ENCODE measurements at regions not wholly inside any gene's neighbourhood (a gene's known extent, or its start where the extent isn't known, plus 50 kb on each side); places are given as distances from the start of the nearest gene placed in this dataset.

DNA sequence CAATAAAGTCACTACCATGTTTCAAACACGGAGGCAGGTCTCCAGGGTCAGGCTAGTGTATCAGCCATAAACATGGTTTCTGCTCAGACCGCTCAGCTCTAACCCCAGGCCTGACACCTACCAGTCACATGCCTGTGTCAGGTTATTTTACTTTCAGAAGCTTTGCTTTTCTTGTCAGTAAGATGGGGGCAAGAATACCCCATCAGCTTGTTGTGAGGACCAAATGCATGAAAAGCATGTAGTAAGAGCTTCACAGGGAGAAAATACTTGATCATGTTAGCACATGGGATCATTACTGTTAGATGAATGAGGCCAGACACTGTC lies 65.2 kb upstream of the PIM1 start:
- TF ChIP-seq, protein P1, sequence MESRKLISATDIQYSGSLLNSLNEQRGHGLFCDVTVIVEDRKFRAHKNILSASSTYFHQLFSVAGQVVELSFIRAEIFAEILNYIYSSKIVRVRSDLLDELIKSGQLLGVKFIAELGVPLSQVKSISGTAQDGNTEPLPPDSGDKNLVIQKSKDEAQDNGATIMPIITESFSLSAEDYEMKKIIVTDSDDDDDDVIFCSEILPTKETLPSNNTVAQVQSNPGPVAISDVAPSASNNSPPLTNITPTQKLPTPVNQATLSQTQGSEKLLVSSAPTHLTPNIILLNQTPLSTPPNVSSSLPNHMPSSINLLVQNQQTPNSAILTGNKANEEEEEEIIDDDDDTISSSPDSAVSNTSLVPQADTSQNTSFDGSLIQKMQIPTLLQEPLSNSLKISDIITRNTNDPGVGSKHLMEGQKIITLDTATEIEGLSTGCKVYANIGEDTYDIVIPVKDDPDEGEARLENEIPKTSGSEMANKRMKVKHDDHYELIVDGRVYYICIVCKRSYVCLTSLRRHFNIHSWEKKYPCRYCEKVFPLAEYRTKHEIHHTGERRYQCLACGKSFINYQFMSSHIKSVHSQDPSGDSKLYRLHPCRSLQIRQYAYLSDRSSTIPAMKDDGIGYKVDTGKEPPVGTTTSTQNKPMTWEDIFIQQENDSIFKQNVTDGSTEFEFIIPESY (IDR thresholded peaks at IDR 0.05; ENCODE audit: extremely low read depth, insufficient replicate concordance, low read length) = no peak
- TF ChIP-seq ZFX (IDR thresholded peaks at IDR 0.05) (no peak), POLR2AphosphoS5 (IDR thresholded peaks at IDR 0.05; ENCODE audit: low read depth, low read length) (no peak), FOSL1 (IDR thresholded peaks at IDR 0.05; ENCODE audit: low read depth) (no peak), SRF (IDR thresholded peaks at IDR 0.05; ENCODE audit: low read depth) (no peak), ZNF274 (IDR thresholded peaks at IDR 0.05; ENCODE audit: low read depth, low read length) (no peak)
- ATAC-seq = no peak
- H3K27ac ChIP-seq (ENCODE audit: low read depth, low read length) = no peak overlapping the region
- DNase-seq (ENCODE audit: low read depth, low spot score) = no peak
- BruUV-seq (replicated peaks) = no TSS peak
- peak overlapping the region; percentile 27 for H2AFZ ChIP-seq (ENCODE audit: low read depth, low read length, poor library complexity, severe bottlenecking)
- no peaks in the 10 kb centered on the region for H3K9me3 ChIP-seq (ENCODE audit: control insufficient read depth in 1 of 2, insufficient read depth in 1 of 2, low read depth in 1 of 2, low read length in 2 of 2)
- ChIA-PET RAD21 (ENCODE audit: low non-redundant PET in 1 of 2, low total read pairs in 2 of 2, uncharacterized antibody in 2 of 2, unreplicated experiment in 2 of 2) (no interaction called here), CTCF (no interaction called here), POLR2A (no interaction called here)
- H3K9me2 ChIP-seq (ENCODE audit: insufficient read depth) = no peaks in the 10 kb centered on the region
- no peaks in the 10 kb centered on the region for H4K20me1 ChIP-seq (ENCODE audit: insufficient read depth)
- no peaks in the 10 kb centered on the region for H3K79me2 ChIP-seq (ENCODE audit: insufficient read depth, low read length)
- H3K4me1 ChIP-seq (ENCODE audit: control insufficient read depth in 1 of 2, insufficient read depth in 2 of 2, low read length in 2 of 2) = peaks cover 29 to 34% of the 10 kb centered on the region in 2 experiments
- H3K4me2 ChIP-seq (ENCODE audit: low read length) = peak overlapping the region; percentile 83
- no peak overlapping the region for H3K9ac ChIP-seq (ENCODE audit: low read length)
- H3K36me3 ChIP-seq (ENCODE audit: control insufficient read depth in 1 of 2, insufficient read depth in 2 of 2, low read length in 2 of 2) = no peaks in the 10 kb centered on the region
- H3K27me3 ChIP-seq (ENCODE audit: insufficient read depth, low read length) = no peaks in the 10 kb centered on the region
- intact Hi-C loops (cut with micrococcal nuclease) = no loop called here
- no peak overlapping the region for H3K4me3 ChIP-seq (replicated peaks in 1 of 2; ENCODE audit: low read depth in 1 of 2, low read length in 2 of 2)

DNA sequence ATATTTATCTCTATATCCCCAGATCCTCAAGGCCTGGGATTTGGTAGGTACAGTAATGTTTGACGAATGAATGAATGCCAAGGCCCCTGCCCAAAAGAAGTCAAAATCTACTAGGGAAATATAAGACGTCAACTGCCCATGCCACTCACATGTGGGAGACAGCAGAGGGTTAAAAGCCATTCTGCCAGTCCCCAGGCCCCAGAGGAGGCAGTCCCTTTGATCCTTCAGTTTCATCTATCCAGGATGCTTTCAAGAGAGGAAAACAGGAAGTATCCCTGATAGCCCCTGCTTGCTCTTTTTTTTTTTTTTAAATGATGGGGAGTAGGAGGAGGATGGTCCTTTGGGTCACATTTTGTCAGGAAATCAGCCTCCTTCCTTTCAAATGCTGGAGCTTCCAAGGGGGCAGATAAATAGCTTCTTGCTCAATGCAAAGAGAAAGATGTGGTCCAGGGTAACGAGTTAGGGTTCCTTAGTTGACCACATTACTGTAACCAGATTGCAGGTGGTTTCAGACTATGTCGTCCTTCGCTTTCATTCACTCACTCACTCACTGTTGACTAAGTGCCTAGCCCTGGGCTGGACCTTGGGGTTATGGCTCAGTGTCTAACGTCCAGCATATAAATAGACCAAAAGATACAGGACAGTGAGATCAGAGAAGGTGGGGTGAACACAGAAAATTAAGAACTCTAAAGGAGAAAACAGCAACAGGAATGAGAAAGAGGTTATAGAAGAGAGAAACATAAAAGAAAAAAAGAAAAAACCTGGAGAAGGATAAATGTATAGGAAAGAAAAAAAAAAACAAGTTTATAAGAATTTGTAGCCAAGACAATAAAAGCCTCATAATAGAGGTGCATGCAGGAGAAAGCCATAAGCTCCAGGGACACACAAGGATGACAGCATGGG lies 64.6 kb upstream of the PIM1 start:
- Histone ChIP-seq H3K79me2 (ENCODE audit: insufficient read depth, low read length) (no peaks in the 10 kb centered on the region), H3K9me3 (ENCODE audit: control insufficient read depth in 1 of 2, insufficient read depth in 1 of 2, low read depth in 1 of 2, low read length in 2 of 2) (no peaks in the 10 kb centered on the region), H2AFZ (ENCODE audit: low read depth, low read length, poor library complexity, severe bottlenecking) (peak overlapping the region; percentile 27), H3K4me2 (ENCODE audit: low read length) (peak overlapping the region; percentile 83; the same call in 1 of the 2 replicates), H3K36me3 (ENCODE audit: control insufficient read depth in 1 of 2, insufficient read depth in 2 of 2, low read length in 2 of 2) (no peaks in the 10 kb centered on the region), H3K9me2 (ENCODE audit: insufficient read depth) (no peaks in the 10 kb centered on the region), H3K4me3 (replicated peaks in 1 of 2; ENCODE audit: low read depth in 1 of 2, low read length in 2 of 2) (no peak overlapping the region), H4K20me1 (ENCODE audit: insufficient read depth) (no peaks in the 10 kb centered on the region), H3K4me1 (ENCODE audit: control insufficient read depth in 1 of 2, insufficient read depth in 2 of 2, low read length in 2 of 2) (peaks cover 29 to 34% of the 10 kb centered on the region in 2 experiments), H3K27me3 (ENCODE audit: insufficient read depth, low read length) (no peaks in the 10 kb centered on the region), H3K9ac (ENCODE audit: low read length) (no peak overlapping the region), H3K27ac (ENCODE audit: low read depth, low read length) (no peak overlapping the region)
- ATAC-seq (no peak), DNase-seq (ENCODE audit: low read depth, low spot score) (no peak)
- TF ChIP-seq TCF7L2 (IDR thresholded peaks at IDR 0.05; ENCODE audit: borderline replicate concordance, extremely low read depth, insufficient read depth, insufficient read length) (peak; percentile 10), SP1 (IDR thresholded peaks at IDR 0.05; ENCODE audit: low read depth) (no peak)
- ChIA-PET CTCF (no interaction called here), RAD21 (ENCODE audit: low non-redundant PET in 1 of 2, low total read pairs in 2 of 2, uncharacterized antibody in 2 of 2, unreplicated experiment in 2 of 2) (no interaction called here), POLR2A (no interaction called here)
- BruUV-seq (replicated peaks) = no TSS peak
- intact Hi-C loops (cut with micrococcal nuclease) = no loop called here
